ENCODE measurements at regions not wholly inside any gene's neighbourhood (a gene's known extent, or its start where the extent isn't known, plus 50 kb on each side); places are given as distances from the start of the nearest gene placed in this dataset.

DNA sequence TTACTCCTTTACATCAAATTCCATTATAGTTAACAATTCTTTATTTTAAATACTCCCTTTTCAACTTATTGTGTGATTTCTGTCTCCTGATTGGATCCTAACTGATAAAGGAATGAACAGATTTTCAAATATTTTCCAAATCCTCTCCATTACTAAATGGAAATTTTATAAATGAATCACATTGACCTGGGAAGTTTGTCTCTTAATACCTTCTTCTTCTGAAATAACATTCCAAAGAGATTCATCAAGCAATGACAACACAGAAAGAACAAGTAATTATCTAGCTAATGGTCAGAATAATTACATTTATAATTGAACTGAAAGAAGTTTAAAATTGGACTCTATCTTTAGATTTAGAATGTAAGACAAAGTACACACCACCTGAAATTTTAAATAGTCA lies 515.4 kb upstream of the PTCHD4 start (continued):
- TF ChIP-seq, protein P1, sequence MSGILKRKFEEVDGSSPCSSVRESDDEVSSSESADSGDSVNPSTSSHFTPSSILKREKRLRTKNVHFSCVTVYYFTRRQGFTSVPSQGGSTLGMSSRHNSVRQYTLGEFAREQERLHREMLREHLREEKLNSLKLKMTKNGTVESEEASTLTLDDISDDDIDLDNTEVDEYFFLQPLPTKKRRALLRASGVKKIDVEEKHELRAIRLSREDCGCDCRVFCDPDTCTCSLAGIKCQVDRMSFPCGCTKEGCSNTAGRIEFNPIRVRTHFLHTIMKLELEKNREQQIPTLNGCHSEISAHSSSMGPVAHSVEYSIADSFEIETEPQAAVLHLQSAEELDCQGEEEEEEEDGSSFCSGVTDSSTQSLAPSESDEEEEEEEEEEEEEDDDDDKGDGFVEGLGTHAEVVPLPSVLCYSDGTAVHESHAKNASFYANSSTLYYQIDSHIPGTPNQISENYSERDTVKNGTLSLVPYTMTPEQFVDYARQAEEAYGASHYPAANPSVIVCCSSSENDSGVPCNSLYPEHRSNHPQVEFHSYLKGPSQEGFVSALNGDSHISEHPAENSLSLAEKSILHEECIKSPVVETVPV (CRISPR knock-in tag; IDR thresholded peaks at IDR 0.05) = no peak

DNA sequence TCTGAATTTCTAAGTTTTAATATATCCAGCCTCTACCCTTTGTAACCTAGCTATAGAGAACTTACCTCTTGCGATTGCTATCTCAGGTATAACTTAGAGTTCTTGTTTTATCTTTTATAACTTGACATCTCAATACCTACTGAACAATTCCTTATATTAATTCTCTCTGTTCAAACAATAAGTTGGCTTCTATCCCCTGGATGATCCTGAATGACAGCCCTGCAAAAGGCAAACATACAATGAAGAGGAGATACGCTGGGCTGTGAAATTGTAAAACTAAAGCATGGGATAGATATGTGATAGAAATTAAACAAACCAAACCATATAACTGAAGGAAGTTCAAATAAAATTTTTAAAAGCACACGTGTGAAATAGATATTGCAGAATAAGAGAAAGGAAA lies 513.6 kb upstream of the PTCHD4 start:
- TF ChIP-seq ARNTL (CRISPR knock-in tag; IDR thresholded peaks at IDR 0.05; ENCODE audit: borderline replicate concordance, low read depth) (no peak), GLIS3 (CRISPR knock-in tag; IDR thresholded peaks at IDR 0.05) (no peak), OSR1 (CRISPR knock-in tag; IDR thresholded peaks at IDR 0.05) (no peak), ZNF70 (CRISPR knock-in tag; IDR thresholded peaks at IDR 0.05) (no peak), CSDC2 (CRISPR knock-in tag; IDR thresholded peaks at IDR 0.05) (no peak), ESRRG (CRISPR knock-in tag; IDR thresholded peaks at IDR 0.05) (no peak), ZFP3 (CRISPR knock-in tag; IDR thresholded peaks at IDR 0.05) (no peak), ZNF8 (CRISPR knock-in tag; IDR thresholded peaks at IDR 0.05) (no peak), PPARA (CRISPR knock-in tag; IDR thresholded peaks at IDR 0.05; ENCODE audit: borderline replicate concordance) (no peak), ZC3H10 (CRISPR knock-in tag; IDR thresholded peaks at IDR 0.05) (no peak)
- TF ChIP-seq, protein P2, sequence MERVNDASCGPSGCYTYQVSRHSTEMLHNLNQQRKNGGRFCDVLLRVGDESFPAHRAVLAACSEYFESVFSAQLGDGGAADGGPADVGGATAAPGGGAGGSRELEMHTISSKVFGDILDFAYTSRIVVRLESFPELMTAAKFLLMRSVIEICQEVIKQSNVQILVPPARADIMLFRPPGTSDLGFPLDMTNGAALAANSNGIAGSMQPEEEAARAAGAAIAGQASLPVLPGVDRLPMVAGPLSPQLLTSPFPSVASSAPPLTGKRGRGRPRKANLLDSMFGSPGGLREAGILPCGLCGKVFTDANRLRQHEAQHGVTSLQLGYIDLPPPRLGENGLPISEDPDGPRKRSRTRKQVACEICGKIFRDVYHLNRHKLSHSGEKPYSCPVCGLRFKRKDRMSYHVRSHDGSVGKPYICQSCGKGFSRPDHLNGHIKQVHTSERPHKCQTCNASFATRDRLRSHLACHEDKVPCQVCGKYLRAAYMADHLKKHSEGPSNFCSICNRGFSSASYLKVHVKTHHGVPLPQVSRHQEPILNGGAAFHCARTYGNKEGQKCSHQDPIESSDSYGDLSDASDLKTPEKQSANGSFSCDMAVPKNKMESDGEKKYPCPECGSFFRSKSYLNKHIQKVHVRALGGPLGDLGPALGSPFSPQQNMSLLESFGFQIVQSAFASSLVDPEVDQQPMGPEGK (CRISPR knock-in tag; IDR thresholded peaks at IDR 0.05; ENCODE audit: borderline replicate concordance) = no peak
- TF ChIP-seq, protein P3, sequence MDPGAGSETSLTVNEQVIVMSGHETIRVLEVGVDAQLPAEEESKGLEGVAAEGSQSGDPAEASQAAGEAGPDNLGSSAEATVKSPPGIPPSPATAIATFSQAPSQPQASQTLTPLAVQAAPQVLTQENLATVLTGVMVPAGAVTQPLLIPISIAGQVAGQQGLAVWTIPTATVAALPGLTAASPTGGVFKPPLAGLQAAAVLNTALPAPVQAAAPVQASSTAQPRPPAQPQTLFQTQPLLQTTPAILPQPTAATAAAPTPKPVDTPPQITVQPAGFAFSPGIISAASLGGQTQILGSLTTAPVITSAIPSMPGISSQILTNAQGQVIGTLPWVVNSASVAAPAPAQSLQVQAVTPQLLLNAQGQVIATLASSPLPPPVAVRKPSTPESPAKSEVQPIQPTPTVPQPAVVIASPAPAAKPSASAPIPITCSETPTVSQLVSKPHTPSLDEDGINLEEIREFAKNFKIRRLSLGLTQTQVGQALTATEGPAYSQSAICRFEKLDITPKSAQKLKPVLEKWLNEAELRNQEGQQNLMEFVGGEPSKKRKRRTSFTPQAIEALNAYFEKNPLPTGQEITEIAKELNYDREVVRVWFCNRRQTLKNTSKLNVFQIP (CRISPR knock-in tag; IDR thresholded peaks at IDR 0.05; ENCODE audit: borderline replicate concordance, low read depth) = no peak
- TF ChIP-seq, protein P1 (CRISPR knock-in tag; IDR thresholded peaks at IDR 0.05) = no peak
- ATAC-seq = no peak

DNA sequence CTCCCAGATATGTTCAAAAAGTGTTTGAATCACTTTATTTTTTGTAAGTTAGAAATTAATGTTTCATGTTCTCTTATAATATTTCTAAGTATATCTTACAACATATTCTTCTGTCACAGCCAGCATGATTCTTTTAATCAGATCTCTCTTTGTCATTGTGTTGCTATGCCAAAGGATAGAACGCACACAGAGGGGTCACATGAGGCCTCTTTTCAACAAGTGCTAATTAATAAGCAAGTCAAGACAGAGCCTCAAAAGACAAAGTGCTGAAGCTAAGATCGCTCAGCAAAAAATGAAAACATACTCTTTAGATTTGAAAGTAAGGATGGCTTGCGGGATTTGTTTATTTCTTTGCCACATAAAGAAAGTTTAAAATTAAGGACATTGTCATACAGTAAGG lies 508.8 kb upstream of the PTCHD4 start:
- no peak for ATAC-seq
- TF ChIP-seq CSDC2 (CRISPR knock-in tag; IDR thresholded peaks at IDR 0.05) (no peak), BACH2 (CRISPR knock-in tag; IDR thresholded peaks at IDR 0.05; ENCODE audit: borderline replicate concordance) (no peak), ZNF8 (CRISPR knock-in tag; IDR thresholded peaks at IDR 0.05) (no peak), GLIS3 (CRISPR knock-in tag; IDR thresholded peaks at IDR 0.05) (no peak), ISL1 (CRISPR knock-in tag; IDR thresholded peaks at IDR 0.05) (no peak), TCF4 (CRISPR knock-in tag; IDR thresholded peaks at IDR 0.05; ENCODE audit: borderline replicate concordance) (no peak), ZC3H10 (CRISPR knock-in tag; IDR thresholded peaks at IDR 0.05) (no peak), ZNF565 (CRISPR knock-in tag; conservative IDR thresholded peaks at IDR 0.05; ENCODE audit: low read depth) (no peak), RARB (CRISPR knock-in tag; IDR thresholded peaks at IDR 0.05) (no peak), ZNF70 (CRISPR knock-in tag; IDR thresholded peaks at IDR 0.05) (no peak), SNAI2 (CRISPR knock-in tag; IDR thresholded peaks at IDR 0.05) (no peak), PPARA (CRISPR knock-in tag; IDR thresholded peaks at IDR 0.05; ENCODE audit: borderline replicate concordance) (no peak)
- TF ChIP-seq, protein P4, sequence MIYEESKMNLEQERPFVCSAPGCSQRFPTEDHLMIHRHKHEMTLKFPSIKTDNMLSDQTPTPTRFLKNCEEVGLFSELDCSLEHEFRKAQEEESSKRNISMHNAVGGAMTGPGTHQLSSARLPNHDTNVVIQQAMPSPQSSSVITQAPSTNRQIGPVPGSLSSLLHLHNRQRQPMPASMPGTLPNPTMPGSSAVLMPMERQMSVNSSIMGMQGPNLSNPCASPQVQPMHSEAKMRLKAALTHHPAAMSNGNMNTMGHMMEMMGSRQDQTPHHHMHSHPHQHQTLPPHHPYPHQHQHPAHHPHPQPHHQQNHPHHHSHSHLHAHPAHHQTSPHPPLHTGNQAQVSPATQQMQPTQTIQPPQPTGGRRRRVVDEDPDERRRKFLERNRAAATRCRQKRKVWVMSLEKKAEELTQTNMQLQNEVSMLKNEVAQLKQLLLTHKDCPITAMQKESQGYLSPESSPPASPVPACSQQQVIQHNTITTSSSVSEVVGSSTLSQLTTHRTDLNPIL (CRISPR knock-in tag; IDR thresholded peaks at IDR 0.05; ENCODE audit: low read depth) = no peak
- TF ChIP-seq, protein P2 (CRISPR knock-in tag; IDR thresholded peaks at IDR 0.05; ENCODE audit: borderline replicate concordance) = no peak
- TF ChIP-seq, protein P3 (CRISPR knock-in tag; IDR thresholded peaks at IDR 0.05; ENCODE audit: borderline replicate concordance, low read depth) = no peak

Data from SK-N-SH treated with all-trans-retinoic acid at 6 μM for 48 hours (cell line).